ENCODE measurements at regions not wholly inside any gene's neighbourhood (a gene's known extent, or its start where the extent isn't known, plus 50 kb on each side); places are given as distances from the start of the nearest gene placed in this dataset.
"Not testable (repeated sequence)": the region's sequence is repeated elsewhere in the genome, so short reads cannot be mapped to it uniquely, and the experiment has no call there.

- no peaks in the 10 kb centered on the region for H3K4me1 Mint-ChIP-seq (ENCODE audit: low read depth)
- H3K27ac Mint-ChIP-seq: no peak overlapping the region
- no peaks in the 10 kb centered on the region for H3K27me3 Mint-ChIP-seq (ENCODE audit: low read depth)
- no peak overlapping the region for H3K4me3 Mint-ChIP-seq
- no peaks in the 10 kb centered on the region for H3K36me3 Mint-ChIP-seq (ENCODE audit: low read depth)
- H3K9me3 Mint-ChIP-seq: peaks cover 5% of the 10 kb centered on the region
Measured at GRCh38 chr16:59655031-59655430, 920.9 kb upstream of the GOT2 start.

- Mint-ChIP-seq H3K4me1 (ENCODE audit: low read depth) (no peaks in the 10 kb centered on the region), H3K36me3 (ENCODE audit: low read depth) (no peaks in the 10 kb centered on the region), H3K27ac (no peak overlapping the region), H3K9me3 (peaks cover 3% of the 10 kb centered on the region), H3K4me3 (no peak overlapping the region), H3K27me3 (ENCODE audit: low read depth) (no peaks in the 10 kb centered on the region)
Measured at GRCh38 chr16:59654455-59654854, 920.3 kb upstream of the GOT2 start.

GRCh38 chr16:59651662-59652061 is 917.5 kb upstream of the GOT2 start:
- peaks cover 12% of the 10 kb centered on the region for H3K9me3 Mint-ChIP-seq
- no peaks in the 10 kb centered on the region for H3K4me1 Mint-ChIP-seq (ENCODE audit: low read depth)
- no peaks in the 10 kb centered on the region for H3K36me3 Mint-ChIP-seq (ENCODE audit: low read depth)
- H3K4me3 Mint-ChIP-seq: no peak overlapping the region
- H3K27me3 Mint-ChIP-seq (ENCODE audit: low read depth): no peaks in the 10 kb centered on the region
- no peak overlapping the region for H3K27ac Mint-ChIP-seq

- Mint-ChIP-seq H3K4me3 (no peak overlapping the region), H3K27me3 (ENCODE audit: low read depth) (no peaks in the 10 kb centered on the region), H3K27ac (no peak overlapping the region)
Measured at GRCh38 chr16:59645194-59645593, 911.1 kb upstream of the GOT2 start.

GRCh38 chr16:59635674-59636073 is 901.6 kb upstream of the GOT2 start:
- no peak overlapping the region for H3K27ac Mint-ChIP-seq
- no peaks in the 10 kb centered on the region for H3K4me1 Mint-ChIP-seq (ENCODE audit: low read depth)
- no peaks in the 10 kb centered on the region for H3K9me3 Mint-ChIP-seq
- no peak overlapping the region for H3K4me3 Mint-ChIP-seq
- no peaks in the 10 kb centered on the region for H3K36me3 Mint-ChIP-seq (ENCODE audit: low read depth)
- H3K27me3 Mint-ChIP-seq (ENCODE audit: low read depth): no peaks in the 10 kb centered on the region

More at GRCh38 chr16:59645194-59645593, 911.1 kb upstream of the GOT2 start:
- peaks cover 12% of the 10 kb centered on the region for H3K9me3 Mint-ChIP-seq
- no peaks in the 10 kb centered on the region for H3K36me3 Mint-ChIP-seq (ENCODE audit: low read depth)
- H3K4me1 Mint-ChIP-seq (ENCODE audit: low read depth): no peaks in the 10 kb centered on the region

- H3K9me3 Mint-ChIP-seq: no peaks in the 10 kb centered on the region
- no peaks in the 10 kb centered on the region for H3K4me1 Mint-ChIP-seq (ENCODE audit: low read depth)
- no peak overlapping the region for H3K27ac Mint-ChIP-seq
- H3K4me3 Mint-ChIP-seq: no peak overlapping the region
- no peaks in the 10 kb centered on the region for H3K27me3 Mint-ChIP-seq (ENCODE audit: low read depth)
- no peaks in the 10 kb centered on the region for H3K36me3 Mint-ChIP-seq (ENCODE audit: low read depth)
Measured at GRCh38 chr16:59634951-59635350, 900.8 kb upstream of the GOT2 start.

GRCh38 chr16:59634004-59634579 is 900.0 kb upstream of the GOT2 start:
- no peak overlapping the region for H3K27ac Mint-ChIP-seq
- H3K4me3 Mint-ChIP-seq: no peak overlapping the region
- H3K27me3 Mint-ChIP-seq (ENCODE audit: low read depth): no peaks in the 10 kb centered on the region
- no peaks in the 10 kb centered on the region for H3K9me3 Mint-ChIP-seq
- no peaks in the 10 kb centered on the region for H3K4me1 Mint-ChIP-seq (ENCODE audit: low read depth)
- H3K36me3 Mint-ChIP-seq (ENCODE audit: low read depth): no peaks in the 10 kb centered on the region

- no peak overlapping the region for H3K27ac Mint-ChIP-seq
Measured at GRCh38 chr16:59632276-59632855, 898.2 kb upstream of the GOT2 start.

GRCh38 chr16:59624381-59624780 is 890.3 kb upstream of the GOT2 start:
- not testable (repeated sequence) for H3K27me3 Mint-ChIP-seq (ENCODE audit: low read depth); H3K4me3 Mint-ChIP-seq; H3K27ac Mint-ChIP-seq; H3K4me1 Mint-ChIP-seq (ENCODE audit: low read depth); H3K9me3 Mint-ChIP-seq; H3K36me3 Mint-ChIP-seq (ENCODE audit: low read depth)

More at GRCh38 chr16:59632276-59632855, 898.2 kb upstream of the GOT2 start:
- no peaks in the 10 kb centered on the region for H3K36me3 Mint-ChIP-seq (ENCODE audit: low read depth)
- no peaks in the 10 kb centered on the region for H3K9me3 Mint-ChIP-seq
- no peaks in the 10 kb centered on the region for H3K27me3 Mint-ChIP-seq (ENCODE audit: low read depth)
- H3K4me1 Mint-ChIP-seq (ENCODE audit: low read depth): no peaks in the 10 kb centered on the region
- no peak overlapping the region for H3K4me3 Mint-ChIP-seq

- Mint-ChIP-seq H3K4me1 (ENCODE audit: low read depth) (no peaks in the 10 kb centered on the region), H3K36me3 (ENCODE audit: low read depth) (no peaks in the 10 kb centered on the region), H3K27me3 (ENCODE audit: low read depth) (no peaks in the 10 kb centered on the region), H3K27ac (no peak overlapping the region), H3K9me3 (peaks cover 6% of the 10 kb centered on the region), H3K4me3 (no peak overlapping the region)
Measured at GRCh38 chr16:59614466-59615240, 880.5 kb upstream of the GOT2 start.

- not testable (repeated sequence) for H3K36me3 Mint-ChIP-seq (ENCODE audit: low read depth); H3K4me1 Mint-ChIP-seq (ENCODE audit: low read depth); H3K9me3 Mint-ChIP-seq; H3K4me3 Mint-ChIP-seq; H3K27me3 Mint-ChIP-seq (ENCODE audit: low read depth); H3K27ac Mint-ChIP-seq
Measured at GRCh38 chr16:59612910-59613620, 878.9 kb upstream of the GOT2 start.

GRCh38 chr16:59612094-59612493 is 878.0 kb upstream of the GOT2 start:
- H3K27me3 Mint-ChIP-seq (ENCODE audit: low read depth): no peaks in the 10 kb centered on the region
- no peak overlapping the region for H3K27ac Mint-ChIP-seq
- no peak overlapping the region for H3K4me3 Mint-ChIP-seq
- no peaks in the 10 kb centered on the region for H3K36me3 Mint-ChIP-seq (ENCODE audit: low read depth)
- H3K9me3 Mint-ChIP-seq: peaks cover 6% of the 10 kb centered on the region
- H3K4me1 Mint-ChIP-seq (ENCODE audit: low read depth): no peaks in the 10 kb centered on the region

- no peak overlapping the region for H3K4me3 Mint-ChIP-seq
- no peaks in the 10 kb centered on the region for H3K4me1 Mint-ChIP-seq (ENCODE audit: low read depth)
- H3K36me3 Mint-ChIP-seq (ENCODE audit: low read depth): no peaks in the 10 kb centered on the region
- H3K27me3 Mint-ChIP-seq (ENCODE audit: low read depth): no peaks in the 10 kb centered on the region
- H3K9me3 Mint-ChIP-seq: peaks cover 6% of the 10 kb centered on the region
- H3K27ac Mint-ChIP-seq: no peak overlapping the region
Measured at GRCh38 chr16:59611556-59611955, 877.4 kb upstream of the GOT2 start.

- Mint-ChIP-seq H3K27me3 (ENCODE audit: low read depth) (no peaks in the 10 kb centered on the region), H3K36me3 (ENCODE audit: low read depth) (no peaks in the 10 kb centered on the region), H3K4me3 (no peak overlapping the region), H3K9me3 (no peaks in the 10 kb centered on the region), H3K27ac (no peak overlapping the region), H3K4me1 (ENCODE audit: low read depth) (no peaks in the 10 kb centered on the region)
Measured at GRCh38 chr16:59605706-59606105, 871.6 kb upstream of the GOT2 start.

- no peaks in the 10 kb centered on the region for H3K4me1 Mint-ChIP-seq (ENCODE audit: low read depth)
- H3K27ac Mint-ChIP-seq: no peak overlapping the region
- no peak overlapping the region for H3K4me3 Mint-ChIP-seq
Measured at GRCh38 chr16:59604354-59604753, 870.2 kb upstream of the GOT2 start.

More at GRCh38 chr16:59604354-59604753, 870.2 kb upstream of the GOT2 start:
- Mint-ChIP-seq H3K27me3 (ENCODE audit: low read depth) (no peaks in the 10 kb centered on the region), H3K9me3 (no peaks in the 10 kb centered on the region), H3K36me3 (ENCODE audit: low read depth) (no peaks in the 10 kb centered on the region)

Measured in T-helper 1 cell treated with Interleukin-12 subunit alpha and Interleukin-12 subunit beta and Interleukin-4 antibody, amounts not matched to agents 30 μg/mL and 1 μg/mL, for 36 hours (primary cell).